SU-DHL-6 (cell line): ENCODE measurements at regions not wholly inside any gene's neighbourhood (a gene's known extent, or its start where the extent isn't known, plus 50 kb on each side); places are given as distances from the start of the nearest gene placed in this dataset.

ENCODE experiments used
- H2AFZ ChIP-seq: fragments of 200-600 bp; sonication (generic); 2 replicates; pipeline ENCODE4 v1.6.1; 2014; ENCODE audit warnings: low read depth, mild to moderate bottlenecking, moderate library complexity, mixed read lengths, antibody characterized with exemption, low read length; ENCODE audit not compliant: severe bottlenecking
- H3F3A ChIP-seq: fragments of 200-600 bp; shearing (Covaris generic); 2 replicates; pipeline ENCODE4 v1.6.0; 2016; ENCODE audit warnings: antibody characterized with exemption, mild to moderate bottlenecking; ENCODE audit not compliant: insufficient read depth
- H3K27ac ChIP-seq: fragments of 200-600 bp; sonication (generic); 2 replicates; pipeline ENCODE4 v1.5.1; 2016; ENCODE audit warnings: low read depth, mild to moderate bottlenecking, low read length, moderate library complexity, mixed read lengths
- H3K27me3 ChIP-seq: fragments of 200-600 bp; sonication (generic), shearing (Covaris generic); 2 replicates; pipeline ENCODE4 v1.6.0; 2014; ENCODE audit warnings: mild to moderate bottlenecking, low read length
- H3K36me3 ChIP-seq: fragments of 200-600 bp; sonication (generic); 2 replicates; pipeline ENCODE4 v1.6.1; 2014; ENCODE audit warnings: mild to moderate bottlenecking, low read length, mixed read lengths
- H3K4me2 ChIP-seq: fragments of 300-600, 200-600 bp; shearing (Covaris generic), sonication (generic); 2 replicates; pipeline ENCODE4 v1.6.0; 2014; ENCODE audit warnings: low read length, low read depth, mild to moderate bottlenecking; ENCODE audit not compliant: poor library complexity, severe bottlenecking
- H3K4me3 ChIP-seq: fragments of 200-600 bp; sonication (generic); 2 replicates; pipeline ENCODE4 v1.5.1; 2014; ENCODE audit warnings: antibody characterized with exemption, low read length, mild to moderate bottlenecking, mixed read lengths; ENCODE audit not compliant: insufficient read depth, poor library complexity, severe bottlenecking
- H3K79me2 ChIP-seq: fragments of 200-600 bp; sonication (generic); 2 replicates; pipeline ENCODE4 v1.6.1; 2014; ENCODE audit warnings: mild to moderate bottlenecking, low read length, moderate library complexity; ENCODE audit not compliant: insufficient read depth
- H3K9ac ChIP-seq: fragments of 200-600 bp; sonication (generic); 2 replicates; pipeline ENCODE4 v1.7.0; 2014; ENCODE audit warnings: mild to moderate bottlenecking, low read length
- H3K9me2 ChIP-seq: fragments of 200-600 bp; sonication (generic); replicated peaks from 2 replicates; pipeline ENCODE4 v1.6.1; 2014; ENCODE audit warnings: low read length; ENCODE audit not compliant: insufficient read depth
- H3K9me3 ChIP-seq: fragments of 200-600 bp; sonication (generic); 2 replicates; pipeline ENCODE4 v1.6.1; 2014; ENCODE audit warnings: low read length, mixed read lengths; ENCODE audit not compliant: insufficient read depth
- H4K20me1 ChIP-seq: fragments of 200-600 bp; sonication (generic); 2 replicates; pipeline ENCODE4 v1.6.1; 2014; ENCODE audit warnings: low read depth, mild to moderate bottlenecking, antibody characterized with exemption, low read length, moderate library complexity, mixed read lengths
- EZH2phosphoT487 ChIP-seq: fragments of 200-600 bp; sonication (generic), shearing (Covaris generic); conservative IDR thresholded peaks from 2 replicates; pipeline ENCODE4 v1.6.1; 2018; ENCODE audit warnings: mild to moderate bottlenecking, antibody characterized with exemption, low read length, moderate library complexity, mixed read lengths
- TF ChIP-seq, protein P1 (sequence below): fragments of 200-600 bp; sonication (generic); IDR thresholded peaks from one replicate; pipeline ENCODE4 v1.5.1; 2017; ENCODE audit warnings: antibody characterized with exemption, mild to moderate bottlenecking, low read length, moderate library complexity; ENCODE audit not compliant: insufficient read depth, poor library complexity, severe bottlenecking

- H3K4me2 ChIP-seq: no peak overlapping the region
- H3K79me2 ChIP-seq: no peaks in the 10 kb centered on the region
- H2AFZ ChIP-seq: no peak overlapping the region
- H3K4me3 ChIP-seq: no peak overlapping the region
- H3F3A ChIP-seq: no peaks in the 10 kb centered on the region
- H3K27me3 ChIP-seq: no peaks in the 10 kb centered on the region
- no peaks in the 10 kb centered on the region for H3K9me2 ChIP-seq
- H3K9ac ChIP-seq: no peak overlapping the region
- no peak overlapping the region for H3K27ac ChIP-seq
- no peaks in the 10 kb centered on the region for H3K9me3 ChIP-seq
- no peaks in the 10 kb centered on the region for H4K20me1 ChIP-seq
- TF ChIP-seq, protein P1, sequence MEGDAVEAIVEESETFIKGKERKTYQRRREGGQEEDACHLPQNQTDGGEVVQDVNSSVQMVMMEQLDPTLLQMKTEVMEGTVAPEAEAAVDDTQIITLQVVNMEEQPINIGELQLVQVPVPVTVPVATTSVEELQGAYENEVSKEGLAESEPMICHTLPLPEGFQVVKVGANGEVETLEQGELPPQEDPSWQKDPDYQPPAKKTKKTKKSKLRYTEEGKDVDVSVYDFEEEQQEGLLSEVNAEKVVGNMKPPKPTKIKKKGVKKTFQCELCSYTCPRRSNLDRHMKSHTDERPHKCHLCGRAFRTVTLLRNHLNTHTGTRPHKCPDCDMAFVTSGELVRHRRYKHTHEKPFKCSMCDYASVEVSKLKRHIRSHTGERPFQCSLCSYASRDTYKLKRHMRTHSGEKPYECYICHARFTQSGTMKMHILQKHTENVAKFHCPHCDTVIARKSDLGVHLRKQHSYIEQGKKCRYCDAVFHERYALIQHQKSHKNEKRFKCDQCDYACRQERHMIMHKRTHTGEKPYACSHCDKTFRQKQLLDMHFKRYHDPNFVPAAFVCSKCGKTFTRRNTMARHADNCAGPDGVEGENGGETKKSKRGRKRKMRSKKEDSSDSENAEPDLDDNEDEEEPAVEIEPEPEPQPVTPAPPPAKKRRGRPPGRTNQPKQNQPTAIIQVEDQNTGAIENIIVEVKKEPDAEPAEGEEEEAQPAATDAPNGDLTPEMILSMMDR: no peak
- no peak for TF ChIP-seq EZH2phosphoT487
- H3K36me3 ChIP-seq: no peaks in the 10 kb centered on the region
Observed at GRCh38 chr2:78056976-78057375, 534.8 kb upstream of the LRRTM4 start.

GRCh38 chr2:78061301-78061700 is 539.1 kb upstream of the LRRTM4 start:
- Histone ChIP-seq H3K9me2 (no peaks in the 10 kb centered on the region), H4K20me1 (no peaks in the 10 kb centered on the region), H3K27me3 (no peaks in the 10 kb centered on the region), H3F3A (no peaks in the 10 kb centered on the region), H3K9me3 (no peaks in the 10 kb centered on the region), H3K27ac (no peak overlapping the region), H3K79me2 (no peaks in the 10 kb centered on the region), H3K36me3 (no peaks in the 10 kb centered on the region), H3K4me2 (no peak overlapping the region), H2AFZ (no peak overlapping the region), H3K9ac (no peak overlapping the region), H3K4me3 (no peak overlapping the region)
- TF ChIP-seq, protein P1: no peak
- no peak for TF ChIP-seq EZH2phosphoT487

- Histone ChIP-seq H3K9me3 (no peaks in the 10 kb centered on the region), H3K36me3 (no peaks in the 10 kb centered on the region), H2AFZ (no peak overlapping the region), H3K4me3 (no peak overlapping the region), H3K9ac (no peak overlapping the region), H3K9me2 (no peaks in the 10 kb centered on the region), H3K27me3 (no peaks in the 10 kb centered on the region), H3K4me2 (no peak overlapping the region), H3F3A (no peaks in the 10 kb centered on the region), H3K27ac (no peak overlapping the region), H4K20me1 (no peaks in the 10 kb centered on the region), H3K79me2 (no peaks in the 10 kb centered on the region)
- no peak for TF ChIP-seq EZH2phosphoT487
- TF ChIP-seq, protein P1: no peak
Observed at GRCh38 chr2:78061732-78062131, 539.6 kb upstream of the LRRTM4 start.
